HUES64 (cell line): ENCODE measurements at regions not wholly inside any gene's neighbourhood (a gene's known extent, or its start where the extent isn't known, plus 50 kb on each side); places are given as distances from the start of the nearest gene placed in this dataset.

Source experiments
- H3K27ac ChIP-seq: 2 replicates; pipeline ENCODE4 v1.7.0; 2013; ENCODE audit warnings: low read depth, low read length, inconsistent platforms
- H3K27me3 ChIP-seq: 2 replicates; pipeline ENCODE4 v1.6.1; 2013; ENCODE audit warnings: mild to moderate bottlenecking, low read length; ENCODE audit not compliant: insufficient read depth
- H3K36me3 ChIP-seq: 2 replicates; pipeline ENCODE4 v1.6.1; 2013; ENCODE audit warnings: mild to moderate bottlenecking, low read length; ENCODE audit not compliant: insufficient read depth
- H3K4me1 ChIP-seq: 2 replicates; pipeline ENCODE4 v1.6.1; 2013; ENCODE audit warnings: mild to moderate bottlenecking, low read length, moderate library complexity; ENCODE audit not compliant: insufficient read depth
- H3K4me3 ChIP-seq: 2 replicates; pipeline ENCODE4 v1.5.1; 2013; ENCODE audit warnings: mild to moderate bottlenecking, low read length, moderate library complexity
- H3K9ac ChIP-seq: 2 replicates; pipeline ENCODE4 v1.6.1; 2013; ENCODE audit warnings: mild to moderate bottlenecking, low read depth, low read length
- H3K9me3 ChIP-seq: 2 replicates; pipeline ENCODE4 v1.6.1; 2013; ENCODE audit warnings: low read depth, low read length; ENCODE audit not compliant: insufficient read depth
- WGBS: fragments of 150-250, 120-280 bp; methylation state at CpG from one replicate; pipeline ENCODE4 v1.1.7; 2013; ENCODE audit warnings: missing lambda C conversion rate; 5-methylcytosine and 5-hydroxymethylcytosine counted together

GRCh38 chr1:194485432-194485831 is 1299.0 kb upstream of the B3GALT2 start:
- H3K9me3 ChIP-seq: no peaks in the 10 kb centered on the region
- H3K9ac ChIP-seq: no peak overlapping the region
- no peaks in the 10 kb centered on the region for H3K4me1 ChIP-seq
- H3K27ac ChIP-seq: no peak overlapping the region
- no peak overlapping the region for H3K4me3 ChIP-seq
- no peaks in the 10 kb centered on the region for H3K36me3 ChIP-seq
- H3K27me3 ChIP-seq: no peaks in the 10 kb centered on the region

- no peaks in the 10 kb centered on the region for H3K27me3 ChIP-seq
- no peak overlapping the region for H3K27ac ChIP-seq
- H3K9ac ChIP-seq: no peak overlapping the region
- H3K36me3 ChIP-seq: no peaks in the 10 kb centered on the region
- no peak overlapping the region for H3K4me3 ChIP-seq
- no peaks in the 10 kb centered on the region for H3K9me3 ChIP-seq
- no CpG with 5 or more reads among the region's 1 CpG for WGBS
- no peaks in the 10 kb centered on the region for H3K4me1 ChIP-seq
Measured at GRCh38 chr1:194478731-194479130, 1292.3 kb upstream of the B3GALT2 start.

GRCh38 chr1:194477908-194478307 is 1291.5 kb upstream of the B3GALT2 start:
- Histone ChIP-seq H3K27ac (no peak overlapping the region), H3K4me3 (no peak overlapping the region), H3K9ac (no peak overlapping the region)

GRCh38 chr1:194476872-194477271 is 1290.5 kb upstream of the B3GALT2 start:
- no peak overlapping the region for H3K27ac ChIP-seq

More at GRCh38 chr1:194477908-194478307, 1291.5 kb upstream of the B3GALT2 start:
- Histone ChIP-seq H3K27me3 (no peaks in the 10 kb centered on the region), H3K4me1 (no peaks in the 10 kb centered on the region), H3K9me3 (no peaks in the 10 kb centered on the region), H3K36me3 (no peaks in the 10 kb centered on the region)

GRCh38 chr1:194476351-194476750 is 1289.9 kb upstream of the B3GALT2 start:
- Histone ChIP-seq H3K4me3 (no peak overlapping the region), H3K27me3 (no peaks in the 10 kb centered on the region), H3K9me3 (no peaks in the 10 kb centered on the region), H3K27ac (no peak overlapping the region), H3K9ac (no peak overlapping the region), H3K4me1 (no peaks in the 10 kb centered on the region), H3K36me3 (no peaks in the 10 kb centered on the region)
- WGBS: 98% methylated on average over 2 of the region's 2 CpGs

More at GRCh38 chr1:194476872-194477271, 1290.5 kb upstream of the B3GALT2 start:
- Histone ChIP-seq H3K9me3 (no peaks in the 10 kb centered on the region), H3K4me3 (no peak overlapping the region), H3K9ac (no peak overlapping the region), H3K4me1 (no peaks in the 10 kb centered on the region), H3K27me3 (no peaks in the 10 kb centered on the region), H3K36me3 (no peaks in the 10 kb centered on the region)
- 100% methylated on average over 1 of the region's 2 CpGs for WGBS

- no peak overlapping the region for H3K4me3 ChIP-seq
- no peaks in the 10 kb centered on the region for H3K4me1 ChIP-seq
- H3K27ac ChIP-seq: no peak overlapping the region
- H3K36me3 ChIP-seq: no peaks in the 10 kb centered on the region
- WGBS: 94% methylated on average over 3 of the region's 3 CpGs
- no peaks in the 10 kb centered on the region for H3K9me3 ChIP-seq
- H3K27me3 ChIP-seq: no peaks in the 10 kb centered on the region
- H3K9ac ChIP-seq: no peak overlapping the region
Measured at GRCh38 chr1:194474701-194475100, 1288.3 kb upstream of the B3GALT2 start.

- no peaks in the 10 kb centered on the region for H3K36me3 ChIP-seq
- no peak overlapping the region for H3K9ac ChIP-seq
- WGBS: 96% methylated on average over 1 of the region's 2 CpGs
- H3K27me3 ChIP-seq: no peaks in the 10 kb centered on the region
- no peak overlapping the region for H3K4me3 ChIP-seq
- no peak overlapping the region for H3K27ac ChIP-seq
- no peaks in the 10 kb centered on the region for H3K4me1 ChIP-seq
- no peaks in the 10 kb centered on the region for H3K9me3 ChIP-seq
Measured at GRCh38 chr1:194473766-194474165, 1287.4 kb upstream of the B3GALT2 start.

GRCh38 chr1:194469282-194469681 is 1282.9 kb upstream of the B3GALT2 start:
- no peak overlapping the region for H3K27ac ChIP-seq
- H3K36me3 ChIP-seq: no peaks in the 10 kb centered on the region
- no peak overlapping the region for H3K9ac ChIP-seq
- H3K27me3 ChIP-seq: no peaks in the 10 kb centered on the region
- WGBS: no CpG with 5 or more reads among the region's 1 CpG
- H3K4me1 ChIP-seq: no peaks in the 10 kb centered on the region
- no peak overlapping the region for H3K4me3 ChIP-seq
- no peaks in the 10 kb centered on the region for H3K9me3 ChIP-seq

- no peak overlapping the region for H3K27ac ChIP-seq
- H3K9ac ChIP-seq: no peak overlapping the region
- no peaks in the 10 kb centered on the region for H3K4me1 ChIP-seq
- no peaks in the 10 kb centered on the region for H3K27me3 ChIP-seq
- H3K4me3 ChIP-seq: no peak overlapping the region
- 62% methylated on average over 4 of the region's 4 CpGs for WGBS
- no peaks in the 10 kb centered on the region for H3K9me3 ChIP-seq
- H3K36me3 ChIP-seq: no peaks in the 10 kb centered on the region
Measured at GRCh38 chr1:194466706-194467105, 1280.3 kb upstream of the B3GALT2 start.

GRCh38 chr1:194447636-194448035 is 1261.2 kb upstream of the B3GALT2 start:
- WGBS: no CpG with 5 or more reads among the region's 2 CpGs
- no peaks in the 10 kb centered on the region for H3K4me1 ChIP-seq
- no peak overlapping the region for H3K9ac ChIP-seq
- no peaks in the 10 kb centered on the region for H3K9me3 ChIP-seq
- no peaks in the 10 kb centered on the region for H3K36me3 ChIP-seq
- no peak overlapping the region for H3K27ac ChIP-seq
- H3K4me3 ChIP-seq: no peak overlapping the region
- no peaks in the 10 kb centered on the region for H3K27me3 ChIP-seq

- no peaks in the 10 kb centered on the region for H3K27me3 ChIP-seq
- WGBS: no CpG with 5 or more reads among the region's 2 CpGs
- H3K36me3 ChIP-seq: no peaks in the 10 kb centered on the region
- no peak overlapping the region for H3K27ac ChIP-seq
- H3K9ac ChIP-seq: no peak overlapping the region
- H3K4me3 ChIP-seq: no peak overlapping the region
- no peaks in the 10 kb centered on the region for H3K4me1 ChIP-seq
- no peaks in the 10 kb centered on the region for H3K9me3 ChIP-seq
Measured at GRCh38 chr1:194445244-194445643, 1258.8 kb upstream of the B3GALT2 start.

GRCh38 chr1:194442901-194443575 is 1256.6 kb upstream of the B3GALT2 start:
- H3K27me3 ChIP-seq: no peaks in the 10 kb centered on the region

More at GRCh38 chr1:194442901-194443575, 1256.6 kb upstream of the B3GALT2 start:
- no peak overlapping the region for H3K27ac ChIP-seq
- no peak overlapping the region for H3K4me3 ChIP-seq
- H3K36me3 ChIP-seq: no peaks in the 10 kb centered on the region
- H3K9ac ChIP-seq: no peak overlapping the region
- no peaks in the 10 kb centered on the region for H3K9me3 ChIP-seq
- no peaks in the 10 kb centered on the region for H3K4me1 ChIP-seq
- WGBS: 96% methylated on average over 9 of the region's 9 CpGs
